Epithelial cell of esophagus (primary cell): ENCODE measurements at regions not wholly inside any gene's neighbourhood (a gene's known extent, or its start where the extent isn't known, plus 50 kb on each side); places are given as distances from the start of the nearest gene placed in this dataset.
"Not testable (repeated sequence)": the region's sequence is repeated elsewhere in the genome, so short reads cannot be mapped to it uniquely, and the experiment has no call there.

Source experiments
- DNase-seq: peaks from one replicate; pipeline ENCODE4 v3.0.0; 2010; ENCODE audit warnings: low read depth
- H3K4me3 ChIP-seq: 2 replicates; pipeline ENCODE4 v1.5.1; 2011; ENCODE audit warnings: mild to moderate bottlenecking, low read length, control low read depth
- TF ChIP-seq, protein P1 (sequence below): IDR thresholded peaks from 2 replicates; pipeline ENCODE4 v1.5.1; 2011; ENCODE audit warnings: low read depth, mild to moderate bottlenecking, low read length, control low read depth, inconsistent platforms; ENCODE audit not compliant: insufficient read depth; ENCODE audit errors: missing control alignments

DNA sequence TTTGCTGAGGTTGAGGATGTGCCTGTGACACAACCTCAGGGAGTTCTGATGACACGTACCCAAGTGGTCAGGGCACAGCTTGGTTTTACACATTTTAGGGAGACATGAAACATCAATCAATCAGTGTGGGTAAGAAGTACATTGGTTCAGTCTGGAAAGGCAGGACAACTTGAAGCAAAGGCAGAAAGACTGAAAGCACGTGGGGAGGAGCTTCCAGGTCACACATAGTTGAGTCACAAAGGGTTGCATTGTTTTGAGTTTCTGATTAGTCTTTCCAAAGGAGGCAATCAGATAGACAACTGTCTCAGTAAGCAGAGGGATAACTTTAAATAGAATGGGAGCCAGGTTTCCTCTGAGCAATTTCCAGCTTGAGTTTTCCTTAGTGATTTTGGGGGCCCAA is 1910.0 kb upstream of the AGA start:
- no peak overlapping the region for H3K4me3 ChIP-seq
- TF ChIP-seq, protein P1, sequence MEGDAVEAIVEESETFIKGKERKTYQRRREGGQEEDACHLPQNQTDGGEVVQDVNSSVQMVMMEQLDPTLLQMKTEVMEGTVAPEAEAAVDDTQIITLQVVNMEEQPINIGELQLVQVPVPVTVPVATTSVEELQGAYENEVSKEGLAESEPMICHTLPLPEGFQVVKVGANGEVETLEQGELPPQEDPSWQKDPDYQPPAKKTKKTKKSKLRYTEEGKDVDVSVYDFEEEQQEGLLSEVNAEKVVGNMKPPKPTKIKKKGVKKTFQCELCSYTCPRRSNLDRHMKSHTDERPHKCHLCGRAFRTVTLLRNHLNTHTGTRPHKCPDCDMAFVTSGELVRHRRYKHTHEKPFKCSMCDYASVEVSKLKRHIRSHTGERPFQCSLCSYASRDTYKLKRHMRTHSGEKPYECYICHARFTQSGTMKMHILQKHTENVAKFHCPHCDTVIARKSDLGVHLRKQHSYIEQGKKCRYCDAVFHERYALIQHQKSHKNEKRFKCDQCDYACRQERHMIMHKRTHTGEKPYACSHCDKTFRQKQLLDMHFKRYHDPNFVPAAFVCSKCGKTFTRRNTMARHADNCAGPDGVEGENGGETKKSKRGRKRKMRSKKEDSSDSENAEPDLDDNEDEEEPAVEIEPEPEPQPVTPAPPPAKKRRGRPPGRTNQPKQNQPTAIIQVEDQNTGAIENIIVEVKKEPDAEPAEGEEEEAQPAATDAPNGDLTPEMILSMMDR: no peak
- peak; percentile 12 for DNase-seq

- DNase-seq: peak; percentile 15
- TF ChIP-seq, protein P1: no peak
- no peak overlapping the region for H3K4me3 ChIP-seq
Observed at GRCh38 chr4:179353786-179354185, 1911.5 kb upstream of the AGA start.

GRCh38 chr4:179361978-179362486 is 1919.8 kb upstream of the AGA start:
- H3K4me3 ChIP-seq: no peak overlapping the region
- TF ChIP-seq, protein P1: no peak
- DNase-seq: no peak

- DNase-seq, H3K4me3 ChIP-seq: not testable (repeated sequence)
Observed at GRCh38 chr4:179365932-179366331, 1923.7 kb upstream of the AGA start.

DNA sequence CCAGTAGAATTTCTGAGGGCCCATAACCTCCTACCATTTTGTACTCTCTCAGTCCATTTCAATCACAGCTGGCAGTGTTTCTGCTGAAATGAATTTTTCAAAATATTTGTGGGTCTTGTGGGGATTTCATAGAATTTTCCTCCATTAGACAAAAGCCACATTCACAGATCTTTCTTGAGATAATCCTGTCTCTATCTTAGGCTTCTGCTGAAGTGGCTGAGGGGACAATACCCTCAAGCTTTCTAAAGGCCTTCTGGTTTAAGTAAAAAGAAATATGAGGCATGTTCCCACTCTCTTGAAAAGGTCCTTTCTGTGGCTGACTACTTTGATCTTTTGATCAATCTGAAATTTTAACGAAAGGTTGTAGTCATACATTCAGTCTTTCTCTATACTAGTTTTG is 1930.0 kb upstream of the AGA start:
- TF ChIP-seq, protein P1: no peak
- no peak overlapping the region for H3K4me3 ChIP-seq
- no peak for DNase-seq

- TF ChIP-seq, protein P1: no peak
- no peak for DNase-seq
- H3K4me3 ChIP-seq: no peak overlapping the region
Observed at GRCh38 chr4:179372746-179373145, 1930.5 kb upstream of the AGA start.

GRCh38 chr4:179378847-179379246 is 1936.6 kb upstream of the AGA start:
- not testable (repeated sequence) for DNase-seq

DNA sequence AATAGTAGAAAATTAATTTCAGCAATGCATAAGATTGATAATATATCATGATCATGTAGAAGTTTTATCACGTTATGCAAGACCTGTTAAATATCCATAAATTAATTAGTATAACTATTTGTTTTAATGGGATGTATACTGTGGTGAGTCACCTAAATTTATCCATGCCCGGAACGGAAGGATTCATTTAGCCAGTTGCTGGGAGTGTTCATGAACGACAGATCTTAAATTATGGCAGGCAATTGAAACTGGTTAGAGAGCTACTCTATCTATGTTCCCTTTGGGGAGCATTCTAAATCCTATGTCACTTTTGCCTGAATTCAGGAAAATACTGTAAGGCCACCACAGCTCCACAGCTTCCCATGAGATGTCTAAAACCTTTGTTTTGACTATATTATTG is 1950.5 kb upstream of the AGA start:
- TF ChIP-seq, protein P1: no peak
- DNase-seq: no peak
- H3K4me3 ChIP-seq: no peak overlapping the region

More at GRCh38 chr4:179378847-179379246, 1936.6 kb upstream of the AGA start:
- H3K4me3 ChIP-seq: not testable (repeated sequence)
